B cell (primary cell): ENCODE measurements at regions not wholly inside any gene's neighbourhood (a gene's known extent, or its start where the extent isn't known, plus 50 kb on each side); places are given as distances from the start of the nearest gene placed in this dataset.

Experiments used
- EZH2 ChIP-seq: IDR thresholded peaks from 2 replicates; pipeline ENCODE4 v1.6.1; 2012; ENCODE audit warnings: borderline replicate concordance, low read depth, mild to moderate bottlenecking, moderate library complexity, low read length; ENCODE audit not compliant: insufficient read depth, poor library complexity, severe bottlenecking
- TF ChIP-seq, protein P1 (sequence below): fragments of 200-600 bp; IDR thresholded peaks from one replicate; pipeline ENCODE4 v1.8.0; 2022; ENCODE audit warnings: antibody characterized with exemption, mild to moderate bottlenecking

DNA sequence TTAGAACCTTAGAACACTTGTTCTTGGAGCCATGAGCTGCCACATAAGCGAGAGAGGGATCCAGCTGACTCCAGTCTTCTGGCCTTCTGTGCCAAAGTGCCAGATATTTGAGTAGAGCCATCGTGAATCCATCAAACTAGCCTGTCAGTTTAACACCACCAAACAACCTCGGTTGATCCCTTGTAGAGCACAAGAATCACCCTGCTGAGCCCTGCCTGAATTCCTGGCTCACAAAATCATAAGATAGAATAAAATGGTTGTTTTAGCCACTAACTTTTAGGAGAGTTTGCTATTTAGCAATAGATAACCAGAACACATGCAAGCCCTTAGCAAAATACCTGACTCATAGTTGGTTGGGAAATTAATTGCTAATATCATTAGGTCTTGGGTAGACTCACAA lies 407.6 kb upstream of the PROK2 start:
- TF ChIP-seq, protein P1, sequence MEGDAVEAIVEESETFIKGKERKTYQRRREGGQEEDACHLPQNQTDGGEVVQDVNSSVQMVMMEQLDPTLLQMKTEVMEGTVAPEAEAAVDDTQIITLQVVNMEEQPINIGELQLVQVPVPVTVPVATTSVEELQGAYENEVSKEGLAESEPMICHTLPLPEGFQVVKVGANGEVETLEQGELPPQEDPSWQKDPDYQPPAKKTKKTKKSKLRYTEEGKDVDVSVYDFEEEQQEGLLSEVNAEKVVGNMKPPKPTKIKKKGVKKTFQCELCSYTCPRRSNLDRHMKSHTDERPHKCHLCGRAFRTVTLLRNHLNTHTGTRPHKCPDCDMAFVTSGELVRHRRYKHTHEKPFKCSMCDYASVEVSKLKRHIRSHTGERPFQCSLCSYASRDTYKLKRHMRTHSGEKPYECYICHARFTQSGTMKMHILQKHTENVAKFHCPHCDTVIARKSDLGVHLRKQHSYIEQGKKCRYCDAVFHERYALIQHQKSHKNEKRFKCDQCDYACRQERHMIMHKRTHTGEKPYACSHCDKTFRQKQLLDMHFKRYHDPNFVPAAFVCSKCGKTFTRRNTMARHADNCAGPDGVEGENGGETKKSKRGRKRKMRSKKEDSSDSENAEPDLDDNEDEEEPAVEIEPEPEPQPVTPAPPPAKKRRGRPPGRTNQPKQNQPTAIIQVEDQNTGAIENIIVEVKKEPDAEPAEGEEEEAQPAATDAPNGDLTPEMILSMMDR, result no peak
- TF ChIP-seq EZH2, result no peak
